Sigmoid colon (tissue), 4 donors: ENCODE measurements at regions not wholly inside any gene's neighbourhood (a gene's known extent, or its start where the extent isn't known, plus 50 kb on each side); places are given as distances from the start of the nearest gene placed in this dataset.

ENCODE experiments used
- CTCF ChIP-seq, 4 experiments: fragments of 450-650 bp in 3 of 4; fragments of 200-600 bp in 1 of 4; IDR thresholded peaks; one replicate each; pipeline ENCODE4 v1.5.1; 2016 to 2019; ENCODE audit warnings: antibody characterized with exemption in 4 of 4, mild to moderate bottlenecking in 3 of 4, moderate library complexity in 2 of 4
- POLR2A ChIP-seq, 2 donors: fragments of 450-650 bp; IDR thresholded peaks; one replicate each; pipeline ENCODE4 v1.6.1; 2016; ENCODE audit warnings: antibody characterized with exemption in 2 of 2, mild to moderate bottlenecking in 2 of 2, moderate library complexity in 2 of 2
- POLR2AphosphoS5 ChIP-seq, 4 donors: sonication (generic); formaldehyde crosslinking; IDR thresholded peaks; one replicate each; pipeline ENCODE4 v1.6.1; 2017; ENCODE audit warnings: antibody characterized with exemption in 4 of 4

GRCh38 chrX:107547621-107548020, 80.7 kb upstream of the PRPS1 start:
- TF ChIP-seq POLR2AphosphoS5 (IDR thresholded peaks at IDR 0.05): no peak
- TF ChIP-seq CTCF (IDR thresholded peaks at IDR 0.05): no peak
- no peak for TF ChIP-seq POLR2A (IDR thresholded peaks at IDR 0.05)
